ENCODE measurements at regions not wholly inside any gene's neighbourhood (a gene's known extent, or its start where the extent isn't known, plus 50 kb on each side); places are given as distances from the start of the nearest gene placed in this dataset.

DNA sequence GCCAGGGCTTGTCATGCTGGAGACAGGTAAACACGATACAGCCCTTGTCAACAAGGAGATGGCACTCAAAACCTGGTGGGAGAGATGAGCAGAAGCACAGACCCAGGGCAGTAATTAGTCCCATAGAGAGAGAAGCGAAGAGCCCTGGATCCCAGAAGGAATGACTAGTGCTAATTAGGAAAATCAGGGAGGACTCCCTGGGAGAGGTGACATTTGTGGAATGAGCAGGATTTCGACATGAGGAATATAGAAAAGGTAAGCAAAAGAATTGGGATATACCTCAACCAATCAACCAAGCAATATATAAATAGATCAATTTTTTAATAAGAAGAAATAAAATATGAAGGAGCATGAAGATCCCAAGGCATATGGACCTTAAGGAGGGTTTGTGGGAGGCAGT is 98.5 kb upstream of the GJB5 start:
- no peak overlapping the region for H3K4me3 ChIP-seq (ENCODE audit: low read depth, low read length)
- TF ChIP-seq, protein P1, sequence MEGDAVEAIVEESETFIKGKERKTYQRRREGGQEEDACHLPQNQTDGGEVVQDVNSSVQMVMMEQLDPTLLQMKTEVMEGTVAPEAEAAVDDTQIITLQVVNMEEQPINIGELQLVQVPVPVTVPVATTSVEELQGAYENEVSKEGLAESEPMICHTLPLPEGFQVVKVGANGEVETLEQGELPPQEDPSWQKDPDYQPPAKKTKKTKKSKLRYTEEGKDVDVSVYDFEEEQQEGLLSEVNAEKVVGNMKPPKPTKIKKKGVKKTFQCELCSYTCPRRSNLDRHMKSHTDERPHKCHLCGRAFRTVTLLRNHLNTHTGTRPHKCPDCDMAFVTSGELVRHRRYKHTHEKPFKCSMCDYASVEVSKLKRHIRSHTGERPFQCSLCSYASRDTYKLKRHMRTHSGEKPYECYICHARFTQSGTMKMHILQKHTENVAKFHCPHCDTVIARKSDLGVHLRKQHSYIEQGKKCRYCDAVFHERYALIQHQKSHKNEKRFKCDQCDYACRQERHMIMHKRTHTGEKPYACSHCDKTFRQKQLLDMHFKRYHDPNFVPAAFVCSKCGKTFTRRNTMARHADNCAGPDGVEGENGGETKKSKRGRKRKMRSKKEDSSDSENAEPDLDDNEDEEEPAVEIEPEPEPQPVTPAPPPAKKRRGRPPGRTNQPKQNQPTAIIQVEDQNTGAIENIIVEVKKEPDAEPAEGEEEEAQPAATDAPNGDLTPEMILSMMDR (IDR thresholded peaks at IDR 0.05; ENCODE audit: low read depth, low read length), result no peak

DNA sequence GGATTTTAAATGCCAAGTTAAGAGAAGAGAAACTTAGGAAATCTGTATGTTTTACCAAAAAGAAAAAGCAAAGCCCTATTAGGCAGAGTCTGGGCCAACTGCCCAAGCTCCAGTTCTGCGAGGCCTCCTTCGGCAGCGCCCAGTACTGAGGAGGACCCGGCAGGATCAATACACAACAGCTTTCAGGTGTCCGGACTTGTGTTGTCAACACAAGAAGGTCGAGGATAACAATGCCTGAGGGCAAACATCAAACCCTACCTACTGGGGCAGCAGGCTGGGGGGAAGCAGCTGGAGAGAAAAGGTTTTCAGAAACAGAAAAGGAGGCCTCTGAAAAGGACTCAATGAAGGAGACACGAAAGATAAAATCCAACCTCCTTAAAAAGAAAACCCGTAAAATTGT is 98.1 kb upstream of the GJB5 start:
- TF ChIP-seq, protein P1 (IDR thresholded peaks at IDR 0.05; ENCODE audit: low read depth, low read length), result no peak
- no peak overlapping the region for H3K4me3 ChIP-seq (ENCODE audit: low read depth, low read length)

DNA sequence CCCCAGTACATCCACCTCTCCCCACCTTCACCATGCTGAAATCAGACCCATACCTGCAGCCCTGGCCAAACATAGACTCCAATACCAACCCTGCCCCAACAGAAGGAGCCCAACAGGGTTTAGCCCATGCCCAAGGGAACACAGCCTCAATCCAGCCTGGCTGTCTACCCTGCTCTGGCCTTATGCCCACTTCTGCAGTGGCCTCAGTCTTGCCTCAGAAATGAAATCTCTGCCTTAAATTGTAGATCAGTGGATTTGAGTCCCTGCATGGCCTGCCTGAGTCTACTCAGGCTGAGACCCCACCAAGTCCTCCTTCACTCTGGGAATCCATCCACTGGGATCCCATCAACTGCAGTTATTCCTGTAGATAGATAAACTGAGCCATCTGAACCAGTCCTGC is 97.6 kb upstream of the GJB5 start:
- H3K4me3 ChIP-seq (ENCODE audit: low read depth, low read length), result no peak overlapping the region
- TF ChIP-seq, protein P1 (IDR thresholded peaks at IDR 0.05; ENCODE audit: low read depth, low read length), result no peak

DNA sequence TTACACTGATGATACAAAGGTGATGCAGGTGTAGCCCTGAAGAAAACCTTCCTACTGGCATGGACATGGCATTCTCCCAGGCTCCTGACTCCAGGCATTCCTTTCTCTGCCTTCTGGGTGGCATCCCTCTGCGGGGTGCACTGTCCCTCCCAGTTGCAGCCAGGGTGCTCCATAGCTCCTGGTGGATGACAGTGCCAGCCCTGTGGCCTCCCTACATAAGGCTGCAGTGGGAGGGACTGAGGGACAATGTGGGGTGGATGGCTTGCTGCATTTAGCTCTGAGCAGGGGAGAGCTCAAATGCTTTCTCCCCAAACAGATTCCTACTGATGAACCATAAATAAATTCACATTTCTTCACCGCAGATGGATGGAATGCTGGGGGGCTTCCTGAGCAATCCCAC is 97.0 kb upstream of the GJB5 start:
- TF ChIP-seq, protein P1 (IDR thresholded peaks at IDR 0.05; ENCODE audit: low read depth, low read length), result no peak
- no peak overlapping the region for H3K4me3 ChIP-seq (ENCODE audit: low read depth, low read length)

DNA sequence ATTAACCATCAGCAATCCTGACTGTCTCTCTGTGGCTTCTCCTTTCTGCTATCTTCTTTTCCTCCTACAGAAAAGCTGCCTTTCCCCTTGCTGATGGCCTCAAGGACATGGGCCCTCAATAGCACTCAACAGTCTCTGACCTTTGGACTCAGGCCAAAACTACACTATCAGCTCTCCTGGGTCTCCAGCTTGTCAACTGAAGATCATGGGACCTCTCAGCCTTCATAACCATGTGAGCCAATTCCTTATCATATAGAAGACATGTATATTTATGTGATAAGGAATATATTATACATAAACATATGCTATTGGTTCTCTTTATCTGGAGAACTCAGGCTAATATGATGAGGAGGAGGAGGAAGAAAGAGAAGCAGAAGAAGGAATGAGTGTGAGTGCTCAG is 91.8 kb upstream of the GJB5 start:
- TF ChIP-seq, protein P1 (IDR thresholded peaks at IDR 0.05; ENCODE audit: low read depth, low read length), result no peak

DNA sequence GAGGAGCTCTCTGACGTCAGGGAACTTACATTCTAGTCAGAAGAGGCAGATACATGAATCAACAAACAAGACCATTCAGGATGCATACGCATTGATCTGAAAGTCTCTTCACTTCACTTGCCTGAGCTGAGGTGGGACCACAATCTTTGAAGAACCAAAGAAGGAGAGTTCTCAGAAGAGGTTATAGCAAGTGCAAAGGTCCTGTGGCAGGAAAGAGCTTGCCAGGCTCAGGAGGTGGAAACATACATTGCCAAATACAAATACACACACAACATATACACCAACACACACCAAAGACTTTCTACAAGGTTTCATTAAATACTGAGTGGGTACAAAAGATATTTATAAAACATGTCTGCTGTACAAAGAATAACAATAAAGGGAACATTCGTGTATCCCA is 86.8 kb upstream of the GJB5 start:
- TF ChIP-seq, protein P1 (IDR thresholded peaks at IDR 0.05; ENCODE audit: low read depth, low read length), result no peak
- no peak overlapping the region for H3K4me3 ChIP-seq (ENCODE audit: low read depth, low read length)

More for the DNA sequence above, 91.8 kb upstream of the GJB5 start:
- H3K4me3 ChIP-seq (ENCODE audit: low read depth, low read length), result no peak overlapping the region

DNA sequence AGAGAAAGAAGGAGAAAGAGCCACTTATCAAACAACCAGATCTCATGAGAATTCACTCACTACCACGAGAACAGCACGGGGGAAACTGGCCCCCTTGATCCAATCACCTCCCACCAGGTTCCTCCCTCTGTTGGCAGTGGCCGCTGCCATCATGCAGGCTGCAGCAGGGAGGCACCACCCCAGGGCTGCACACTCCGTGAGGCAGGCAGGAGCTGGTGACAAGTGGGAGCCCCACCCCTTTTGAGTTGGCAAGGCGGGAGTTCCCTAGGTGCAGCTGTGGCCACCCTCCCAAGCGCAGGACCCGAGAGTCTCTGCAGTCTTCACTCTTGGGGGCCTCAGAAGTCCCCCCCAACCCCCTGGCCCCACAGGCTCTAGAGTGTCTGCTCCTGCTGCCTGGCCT is 83.9 kb upstream of the GJB5 start:
- TF ChIP-seq, protein P1 (IDR thresholded peaks at IDR 0.05; ENCODE audit: low read depth, low read length), result no peak
- H3K4me3 ChIP-seq (ENCODE audit: low read depth, low read length), result no peak overlapping the region
